ENCODE measurements at regions not wholly inside any gene's neighbourhood (a gene's known extent, or its start where the extent isn't known, plus 50 kb on each side); places are given as distances from the start of the nearest gene placed in this dataset.

DNA sequence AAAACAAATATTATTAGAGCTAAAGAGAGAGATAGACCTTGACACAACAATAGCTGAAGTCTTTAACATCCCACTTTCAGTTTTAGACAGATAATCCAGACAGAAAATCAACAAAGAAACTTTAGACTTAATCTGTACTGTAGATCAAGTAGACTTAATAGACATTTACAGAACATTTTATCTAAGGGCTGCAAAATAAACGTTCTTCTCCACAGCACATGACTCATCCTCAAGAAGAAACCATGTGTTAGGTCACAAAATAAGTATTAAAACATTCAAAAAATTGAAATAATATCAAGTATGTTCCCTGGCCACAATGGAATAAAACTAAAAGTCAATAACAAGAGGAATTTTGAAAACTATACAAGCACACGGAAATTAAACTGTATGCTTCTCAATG lies 1510.3 kb upstream of the PCDH10 start:
- TF ChIP-seq EZH2 (IDR thresholded peaks at IDR 0.05) (no peak), POLR2AphosphoS5 (IDR thresholded peaks at IDR 0.05; ENCODE audit: borderline replicate concordance, low read depth, low read length) (no peak), FOXP2 (optimal IDR thresholded peaks at IDR 0.05; ENCODE audit: control extremely low read depth, extremely low read length, insufficient read depth) (no peak)

All from SK-N-MC (cell line).